ENCODE measurements at regions not wholly inside any gene's neighbourhood (a gene's known extent, or its start where the extent isn't known, plus 50 kb on each side); places are given as distances from the start of the nearest gene placed in this dataset.

DNA sequence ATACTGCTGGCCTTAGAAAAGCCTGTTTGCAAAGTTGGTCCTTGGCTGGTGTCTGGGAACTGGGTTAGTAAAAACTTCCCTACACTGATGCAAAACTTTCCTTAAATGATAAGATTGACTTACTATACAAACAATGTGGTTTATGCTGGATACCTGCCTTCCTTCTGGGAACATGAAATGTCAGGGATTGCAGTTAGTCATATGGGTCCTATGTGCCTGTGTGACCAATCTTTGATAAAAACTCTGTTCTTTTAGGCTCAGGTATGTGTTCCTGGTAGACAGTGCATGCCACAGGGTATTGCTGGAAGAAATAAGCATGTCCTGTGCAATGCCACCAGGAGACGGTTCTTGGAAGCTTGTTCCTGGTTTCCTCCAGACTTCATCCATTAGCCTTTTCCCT lies 173.3 kb downstream of the RMI1 start:
- TF ChIP-seq POLR2A (IDR thresholded peaks at IDR 0.05) = no peak
- TF ChIP-seq, protein P1, sequence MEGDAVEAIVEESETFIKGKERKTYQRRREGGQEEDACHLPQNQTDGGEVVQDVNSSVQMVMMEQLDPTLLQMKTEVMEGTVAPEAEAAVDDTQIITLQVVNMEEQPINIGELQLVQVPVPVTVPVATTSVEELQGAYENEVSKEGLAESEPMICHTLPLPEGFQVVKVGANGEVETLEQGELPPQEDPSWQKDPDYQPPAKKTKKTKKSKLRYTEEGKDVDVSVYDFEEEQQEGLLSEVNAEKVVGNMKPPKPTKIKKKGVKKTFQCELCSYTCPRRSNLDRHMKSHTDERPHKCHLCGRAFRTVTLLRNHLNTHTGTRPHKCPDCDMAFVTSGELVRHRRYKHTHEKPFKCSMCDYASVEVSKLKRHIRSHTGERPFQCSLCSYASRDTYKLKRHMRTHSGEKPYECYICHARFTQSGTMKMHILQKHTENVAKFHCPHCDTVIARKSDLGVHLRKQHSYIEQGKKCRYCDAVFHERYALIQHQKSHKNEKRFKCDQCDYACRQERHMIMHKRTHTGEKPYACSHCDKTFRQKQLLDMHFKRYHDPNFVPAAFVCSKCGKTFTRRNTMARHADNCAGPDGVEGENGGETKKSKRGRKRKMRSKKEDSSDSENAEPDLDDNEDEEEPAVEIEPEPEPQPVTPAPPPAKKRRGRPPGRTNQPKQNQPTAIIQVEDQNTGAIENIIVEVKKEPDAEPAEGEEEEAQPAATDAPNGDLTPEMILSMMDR (IDR thresholded peaks at IDR 0.05) = no peak
